ENCODE measurements at regions not wholly inside any gene's neighbourhood (a gene's known extent, or its start where the extent isn't known, plus 50 kb on each side); places are given as distances from the start of the nearest gene placed in this dataset.

DNA sequence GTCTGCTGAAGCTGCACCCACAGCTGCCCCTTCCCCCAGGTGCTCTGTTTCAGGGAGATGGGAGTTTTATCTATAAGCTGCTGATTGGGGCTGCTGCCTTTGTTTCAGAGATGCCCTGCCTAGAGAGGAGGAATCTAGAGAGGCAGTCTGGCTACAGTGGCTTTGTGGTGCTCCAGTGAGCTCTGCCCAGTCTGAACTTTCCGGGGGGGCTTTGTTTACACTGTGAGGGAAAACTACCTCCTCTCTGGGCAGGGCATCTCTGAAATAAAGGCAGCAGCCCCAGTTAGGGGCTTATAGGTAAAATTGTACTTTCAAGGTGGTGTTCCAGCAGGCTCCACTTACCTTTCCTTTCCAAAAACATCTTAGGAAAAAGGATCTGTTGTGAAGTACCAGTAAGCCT is 242.2 kb downstream of the SPRY1 start:
- no peak overlapping the region for H3K9ac ChIP-seq
- H3K27me3 ChIP-seq (ENCODE audit: insufficient read depth), result no peaks in the 10 kb centered on the region
- H4K20me1 ChIP-seq (ENCODE audit: insufficient read depth), result no peaks in the 10 kb centered on the region
- WGBS (ENCODE audit: low lambda C conversion rate), result 78% methylated on average over 1 of the region's 1 CpG
- no peaks in the 10 kb centered on the region for H3K79me2 ChIP-seq (ENCODE audit: insufficient read depth)
- no peaks in the 10 kb centered on the region for H3K36me3 ChIP-seq (replicated peaks in 1 of 2; ENCODE audit: control insufficient read depth in 1 of 2, insufficient read depth in 2 of 2, low read length in 1 of 2)
- ChIA-PET CTCF (interaction anchor here (0.7 kb wide), 1 partner anchor 12 kb away, joined by 3 read pairs; no protein-coding TSS in a partner anchor), POLR2A (no interaction called here)
- TF ChIP-seq, protein P1, sequence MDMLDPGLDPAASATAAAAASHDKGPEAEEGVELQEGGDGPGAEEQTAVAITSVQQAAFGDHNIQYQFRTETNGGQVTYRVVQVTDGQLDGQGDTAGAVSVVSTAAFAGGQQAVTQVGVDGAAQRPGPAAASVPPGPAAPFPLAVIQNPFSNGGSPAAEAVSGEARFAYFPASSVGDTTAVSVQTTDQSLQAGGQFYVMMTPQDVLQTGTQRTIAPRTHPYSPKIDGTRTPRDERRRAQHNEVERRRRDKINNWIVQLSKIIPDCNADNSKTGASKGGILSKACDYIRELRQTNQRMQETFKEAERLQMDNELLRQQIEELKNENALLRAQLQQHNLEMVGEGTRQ (IDR thresholded peaks at IDR 0.05; ENCODE audit: borderline replicate concordance, low read depth, low read length), result no peak
- no peak for TF ChIP-seq FOSL2 (IDR thresholded peaks at IDR 0.05; ENCODE audit: borderline replicate concordance, low read depth)
- no peak for TF ChIP-seq EP300 (IDR thresholded peaks at IDR 0.05; ENCODE audit: borderline replicate concordance in 1 of 2, low read depth in 1 of 2, low read length in 1 of 2)
- TF ChIP-seq, protein P2, sequence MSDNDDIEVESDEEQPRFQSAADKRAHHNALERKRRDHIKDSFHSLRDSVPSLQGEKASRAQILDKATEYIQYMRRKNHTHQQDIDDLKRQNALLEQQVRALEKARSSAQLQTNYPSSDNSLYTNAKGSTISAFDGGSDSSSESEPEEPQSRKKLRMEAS (IDR thresholded peaks at IDR 0.05; ENCODE audit: low read depth), result no peak
- no peak for TF ChIP-seq FOXJ3 (CRISPR knock-in tag; IDR thresholded peaks at IDR 0.05)
- TF ChIP-seq YY1 (IDR thresholded peaks at IDR 0.05; ENCODE audit: low read depth), result no peak
- no peak for TF ChIP-seq MXI1 (IDR thresholded peaks at IDR 0.05; ENCODE audit: low read depth, low read length)
- TF ChIP-seq SIN3A (IDR thresholded peaks at IDR 0.05; ENCODE audit: borderline replicate concordance, low read depth, low read length), result no peak
- no peak for TF ChIP-seq TCF12 (IDR thresholded peaks at IDR 0.05)
- TF ChIP-seq, protein P3, sequence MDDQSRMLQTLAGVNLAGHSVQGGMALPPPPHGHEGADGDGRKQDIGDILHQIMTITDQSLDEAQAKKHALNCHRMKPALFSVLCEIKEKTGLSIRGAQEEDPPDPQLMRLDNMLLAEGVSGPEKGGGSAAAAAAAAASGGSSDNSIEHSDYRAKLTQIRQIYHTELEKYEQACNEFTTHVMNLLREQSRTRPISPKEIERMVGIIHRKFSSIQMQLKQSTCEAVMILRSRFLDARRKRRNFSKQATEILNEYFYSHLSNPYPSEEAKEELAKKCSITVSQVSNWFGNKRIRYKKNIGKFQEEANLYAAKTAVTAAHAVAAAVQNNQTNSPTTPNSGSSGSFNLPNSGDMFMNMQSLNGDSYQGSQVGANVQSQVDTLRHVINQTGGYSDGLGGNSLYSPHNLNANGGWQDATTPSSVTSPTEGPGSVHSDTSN (IDR thresholded peaks at IDR 0.05), result no peak
- no peak for TF ChIP-seq GABPA (IDR thresholded peaks at IDR 0.05; ENCODE audit: low read depth)
- TF ChIP-seq, protein P4, sequence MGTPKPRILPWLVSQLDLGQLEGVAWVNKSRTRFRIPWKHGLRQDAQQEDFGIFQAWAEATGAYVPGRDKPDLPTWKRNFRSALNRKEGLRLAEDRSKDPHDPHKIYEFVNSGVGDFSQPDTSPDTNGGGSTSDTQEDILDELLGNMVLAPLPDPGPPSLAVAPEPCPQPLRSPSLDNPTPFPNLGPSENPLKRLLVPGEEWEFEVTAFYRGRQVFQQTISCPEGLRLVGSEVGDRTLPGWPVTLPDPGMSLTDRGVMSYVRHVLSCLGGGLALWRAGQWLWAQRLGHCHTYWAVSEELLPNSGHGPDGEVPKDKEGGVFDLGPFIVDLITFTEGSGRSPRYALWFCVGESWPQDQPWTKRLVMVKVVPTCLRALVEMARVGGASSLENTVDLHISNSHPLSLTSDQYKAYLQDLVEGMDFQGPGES (IDR thresholded peaks at IDR 0.05; ENCODE audit: low read depth, low read length), result no peak
- TF ChIP-seq RCOR1 (IDR thresholded peaks at IDR 0.05; ENCODE audit: low read length), result no peak
- no peak for TF ChIP-seq RAD21 (IDR thresholded peaks at IDR 0.05; ENCODE audit: low read length)
- TF ChIP-seq ELF1 (IDR thresholded peaks at IDR 0.05), result no peak
- TF ChIP-seq POLR2AphosphoS5 (IDR thresholded peaks at IDR 0.05; ENCODE audit: low read depth, low read length), result no peak
- no peak for TF ChIP-seq GATA2 (CRISPR knock-in tag; IDR thresholded peaks at IDR 0.05)
- no peak for TF ChIP-seq RFX5 (IDR thresholded peaks at IDR 0.05; ENCODE audit: low read length)
- no peak for TF ChIP-seq CHD2 (IDR thresholded peaks at IDR 0.05; ENCODE audit: low read length, partially characterized antibody)
- no peak overlapping the region for H3K27ac ChIP-seq (ENCODE audit: low read depth in 2 of 2, low read length in 1 of 2)
- no peak for DNase-seq
- no peak overlapping the region for H2AFZ ChIP-seq (ENCODE audit: low read depth)
- no peaks in the 10 kb centered on the region for H3F3A ChIP-seq (replicated peaks; ENCODE audit: insufficient read depth)
- H3K9me3 ChIP-seq, result no peaks in the 10 kb centered on the region
- no peak overlapping the region for H3K4me3 ChIP-seq (ENCODE audit: low read depth in 2 of 2, low read length in 1 of 2)
- H3K9me2 ChIP-seq, result no peaks in the 10 kb centered on the region
- H3K4me1 ChIP-seq (ENCODE audit: control insufficient read depth in 1 of 2, insufficient read depth in 2 of 2, low read depth in 1 of 2, low read length in 1 of 2), result no peaks in the 10 kb centered on the region
- H3K4me2 ChIP-seq, result no peak overlapping the region

Data from SK-N-SH (cell line).